ENCODE measurements at regions not wholly inside any gene's neighbourhood (a gene's known extent, or its start where the extent isn't known, plus 50 kb on each side); places are given as distances from the start of the nearest gene placed in this dataset.

- DNase-seq: no peak
- Mint-ChIP-seq H3K4me1 (no peaks in the 10 kb centered on the region), H3K4me3 (no peak overlapping the region), H3K27ac (no peak overlapping the region), H3K9me3 (ENCODE audit: low read depth) (no peaks in the 10 kb centered on the region), H3K27me3 (peaks cover 18% of the 10 kb centered on the region), H3K36me3 (no peaks in the 10 kb centered on the region)
- CTCF ChIA-PET: interaction anchor here (1.9 kb wide), 1 partner anchor 1202 kb away, joined by 5 read pairs; no protein-coding TSS in a partner anchor
- ATAC-seq: no peak
These were observed 231.2 kb upstream of the TPRG1 start for GRCh38 chr3:188940573-188940932.

GRCh38 chr3:188941103-188941502, 230.7 kb upstream of the TPRG1 start:
- H3K4me1 Mint-ChIP-seq: no peaks in the 10 kb centered on the region
- no peaks in the 10 kb centered on the region for H3K9me3 Mint-ChIP-seq (ENCODE audit: low read depth)
- CTCF ChIA-PET: interaction anchor here (1.9 kb wide), 1 partner anchor 1203 kb away, joined by 5 read pairs; no protein-coding TSS in a partner anchor
- H3K4me3 Mint-ChIP-seq: no peak overlapping the region
- no peak for ATAC-seq
- no peak for DNase-seq
- H3K36me3 Mint-ChIP-seq: no peaks in the 10 kb centered on the region
- no peak overlapping the region for H3K27ac Mint-ChIP-seq
- peaks cover 18% of the 10 kb centered on the region for H3K27me3 Mint-ChIP-seq

- Mint-ChIP-seq H3K4me1 (no peaks in the 10 kb centered on the region), H3K9me3 (ENCODE audit: low read depth) (no peaks in the 10 kb centered on the region), H3K27me3 (peaks cover 21% of the 10 kb centered on the region), H3K4me3 (no peak overlapping the region), H3K36me3 (no peaks in the 10 kb centered on the region), H3K27ac (no peak overlapping the region)
- ATAC-seq: no peak
- CTCF ChIA-PET: interaction anchor here (1.9 to 5.3 kb wide), 2 partner anchors 13 to 1204 kb away, joined by 5 to 21 read pairs; no protein-coding TSS in a partner anchor
- DNase-seq: no peak
These were observed 229.6 kb upstream of the TPRG1 start for GRCh38 chr3:188942191-188942590.

- Mint-ChIP-seq H3K36me3 (no peaks in the 10 kb centered on the region), H3K4me1 (peaks cover under 1% of the 10 kb centered on the region), H3K27me3 (peaks cover 22% of the 10 kb centered on the region), H3K27ac (no peak overlapping the region), H3K9me3 (ENCODE audit: low read depth) (no peaks in the 10 kb centered on the region), H3K4me3 (no peak overlapping the region)
- CTCF ChIA-PET: interaction anchor here (1.0 to 5.3 kb wide), 3 partner anchors 12 to 1204 kb away, joined by 3 to 26 read pairs (median 21); no protein-coding TSS in a partner anchor
- ATAC-seq (no peak), DNase-seq (no peak)
These were observed 228.2 kb upstream of the TPRG1 start for GRCh38 chr3:188943591-188943990.

GRCh38 chr3:188944108-188944507, 227.7 kb upstream of the TPRG1 start:
- Mint-ChIP-seq H3K9me3 (ENCODE audit: low read depth) (no peaks in the 10 kb centered on the region), H3K36me3 (no peaks in the 10 kb centered on the region), H3K4me3 (no peak overlapping the region), H3K27me3 (peaks cover 24% of the 10 kb centered on the region), H3K4me1 (peaks cover 4% of the 10 kb centered on the region), H3K27ac (no peak overlapping the region)
- CTCF ChIA-PET: interaction anchor here (0.8 to 5.3 kb wide), 3 partner anchors 11 to 1205 kb away, joined by 3 to 26 read pairs (median 21); no protein-coding TSS in a partner anchor
- DNase-seq (no peak), ATAC-seq (no peak)

GRCh38 chr3:188946351-188947240, 225.2 kb upstream of the TPRG1 start:
- Mint-ChIP-seq H3K9me3 (ENCODE audit: low read depth) (no peaks in the 10 kb centered on the region), H3K4me3 (no peak overlapping the region), H3K27me3 (peaks cover 18% of the 10 kb centered on the region), H3K27ac (no peak overlapping the region), H3K4me1 (peaks cover 17% of the 10 kb centered on the region), H3K36me3 (no peaks in the 10 kb centered on the region)
- ATAC-seq: no peak
- no peak for DNase-seq
- CTCF ChIA-PET: interaction anchor here (1.6 to 5.3 kb wide), 4 partner anchors 9 to 1227 kb away, joined by 4 to 26 read pairs (median 14); no protein-coding TSS in a partner anchor

- Mint-ChIP-seq H3K36me3 (no peaks in the 10 kb centered on the region), H3K9me3 (ENCODE audit: low read depth) (no peaks in the 10 kb centered on the region), H3K27ac (no peak overlapping the region), H3K4me3 (no peak overlapping the region), H3K27me3 (peaks cover 18% of the 10 kb centered on the region), H3K4me1 (peaks cover 17% of the 10 kb centered on the region)
- peak; percentile 27 for ATAC-seq
- CTCF ChIA-PET: interaction anchor here (1.3 to 1.9 kb wide), 3 partner anchors 1207 to 1228 kb away, joined by 4 to 6 read pairs (median 5); no protein-coding TSS in a partner anchor
- DNase-seq: peak; percentile 42
These were observed 224.1 kb upstream of the TPRG1 start for GRCh38 chr3:188947401-188948280.

GRCh38 chr3:188948281-188948996, 223.3 kb upstream of the TPRG1 start:
- CTCF ChIA-PET: interaction anchor here (1.3 to 12.4 kb wide), 4 partner anchors 1208 to 1229 kb away, joined by 4 to 391 read pairs (median 6); no protein-coding TSS in a partner anchor
- ATAC-seq (no peak), DNase-seq (no peak)
- peaks cover 14% of the 10 kb centered on the region for H3K27me3 Mint-ChIP-seq
- H3K4me3 Mint-ChIP-seq: no peak overlapping the region
- no peak overlapping the region for H3K27ac Mint-ChIP-seq
- peaks cover 17% of the 10 kb centered on the region for H3K4me1 Mint-ChIP-seq
- H3K36me3 Mint-ChIP-seq: no peaks in the 10 kb centered on the region
- H3K9me3 Mint-ChIP-seq (ENCODE audit: low read depth): no peaks in the 10 kb centered on the region

- Mint-ChIP-seq H3K4me1 (peaks cover 17% of the 10 kb centered on the region), H3K36me3 (no peaks in the 10 kb centered on the region), H3K27me3 (peaks cover 14% of the 10 kb centered on the region), H3K4me3 (no peak overlapping the region), H3K27ac (no peak overlapping the region), H3K9me3 (ENCODE audit: low read depth) (no peaks in the 10 kb centered on the region)
- DNase-seq (no peak), ATAC-seq (no peak)
- CTCF ChIA-PET: interaction anchor here (12.4 kb wide), 1 partner anchor 1211 kb away, joined by 391 read pairs; no protein-coding TSS in a partner anchor
These were observed 222.8 kb upstream of the TPRG1 start for GRCh38 chr3:188948997-188949389.

- no peak overlapping the region for H3K27ac Mint-ChIP-seq
- no peaks in the 10 kb centered on the region for H3K9me3 Mint-ChIP-seq (ENCODE audit: low read depth)
- no peak for ATAC-seq
- CTCF ChIA-PET: interaction anchor here (12.4 kb wide), 1 partner anchor 1212 kb away, joined by 391 read pairs; no protein-coding TSS in a partner anchor
- peaks cover 18% of the 10 kb centered on the region for H3K4me1 Mint-ChIP-seq
- H3K36me3 Mint-ChIP-seq: no peaks in the 10 kb centered on the region
- no peak for DNase-seq
- no peak overlapping the region for H3K4me3 Mint-ChIP-seq
- peaks cover 11% of the 10 kb centered on the region for H3K27me3 Mint-ChIP-seq
These were observed 222.3 kb upstream of the TPRG1 start for GRCh38 chr3:188949456-188949855.

- Mint-ChIP-seq H3K36me3 (no peaks in the 10 kb centered on the region), H3K4me3 (no peak overlapping the region), H3K27me3 (peaks cover 9% of the 10 kb centered on the region), H3K9me3 (ENCODE audit: low read depth) (no peaks in the 10 kb centered on the region), H3K27ac (no peak overlapping the region), H3K4me1 (peaks cover 19% of the 10 kb centered on the region)
- ATAC-seq: no peak
- DNase-seq: no peak
- CTCF ChIA-PET: interaction anchor here (12.4 kb wide), 1 partner anchor 1212 kb away, joined by 391 read pairs; no protein-coding TSS in a partner anchor
These were observed 221.8 kb upstream of the TPRG1 start for GRCh38 chr3:188949996-188950395.

GRCh38 chr3:188950832-188951489, 220.8 kb upstream of the TPRG1 start:
- H3K4me1 Mint-ChIP-seq: peaks cover 19% of the 10 kb centered on the region
- ATAC-seq: peak; percentile 45
- no peak overlapping the region for H3K4me3 Mint-ChIP-seq
- no peaks in the 10 kb centered on the region for H3K9me3 Mint-ChIP-seq (ENCODE audit: low read depth)
- H3K27ac Mint-ChIP-seq: no peak overlapping the region
- H3K27me3 Mint-ChIP-seq: peaks cover 9% of the 10 kb centered on the region
- peak; percentile 55 for DNase-seq
- CTCF ChIA-PET: interaction anchor here (1.0 to 12.4 kb wide), 4 partner anchors 9 to 1213 kb away, joined by 4 to 391 read pairs (median 6); no protein-coding TSS in a partner anchor
- no peaks in the 10 kb centered on the region for H3K36me3 Mint-ChIP-seq
